ENCODE measurements at regions not wholly inside any gene's neighbourhood (a gene's known extent, or its start where the extent isn't known, plus 50 kb on each side); places are given as distances from the start of the nearest gene placed in this dataset.
"Not testable (repeated sequence)": the region's sequence is repeated elsewhere in the genome, so short reads cannot be mapped to it uniquely, and the experiment has no call there.

DNA sequence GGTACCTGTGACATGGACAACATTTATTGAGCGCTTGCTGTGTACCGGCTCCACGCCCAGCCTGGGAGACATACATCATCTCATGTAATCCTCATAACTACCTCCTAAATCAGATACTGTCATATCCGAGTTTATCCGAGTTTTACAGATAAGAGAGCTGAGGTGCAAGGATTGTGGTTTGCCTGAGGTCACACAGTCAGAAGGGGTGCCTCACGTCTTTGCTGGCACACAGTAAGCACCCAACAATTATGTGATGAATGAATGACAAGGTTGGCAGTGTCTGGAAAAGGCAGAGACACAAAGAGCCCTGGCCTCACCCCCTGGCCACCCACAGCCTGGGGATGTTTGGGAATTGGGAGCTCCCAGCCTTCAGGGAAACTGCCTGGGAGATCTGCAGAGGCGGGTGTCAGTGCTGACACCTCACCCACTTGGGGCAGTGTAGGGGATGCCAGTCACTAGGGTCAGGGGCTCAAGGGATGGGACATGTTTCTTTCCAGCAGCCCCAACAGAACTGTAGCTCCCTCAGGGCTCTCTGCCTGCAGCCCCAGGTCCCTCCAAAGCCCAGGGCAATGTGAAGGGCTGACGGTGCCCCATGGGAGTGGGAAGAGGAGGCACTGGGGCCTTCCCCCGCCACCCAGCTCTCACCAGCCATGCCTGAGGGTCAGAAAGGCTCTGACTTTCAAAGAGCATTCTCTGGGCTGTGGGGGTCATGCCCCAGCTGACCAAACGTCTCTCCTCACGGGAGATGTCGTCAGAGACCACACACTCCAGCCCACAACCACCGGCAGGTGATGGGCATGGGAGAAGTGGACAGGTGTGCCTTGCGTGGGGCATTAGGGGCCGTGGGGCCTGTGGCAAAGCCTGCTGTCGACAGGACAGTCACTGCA, 157.5 kb downstream of the ZFP36L2 start:
- DNase-seq, result no peak

DNA sequence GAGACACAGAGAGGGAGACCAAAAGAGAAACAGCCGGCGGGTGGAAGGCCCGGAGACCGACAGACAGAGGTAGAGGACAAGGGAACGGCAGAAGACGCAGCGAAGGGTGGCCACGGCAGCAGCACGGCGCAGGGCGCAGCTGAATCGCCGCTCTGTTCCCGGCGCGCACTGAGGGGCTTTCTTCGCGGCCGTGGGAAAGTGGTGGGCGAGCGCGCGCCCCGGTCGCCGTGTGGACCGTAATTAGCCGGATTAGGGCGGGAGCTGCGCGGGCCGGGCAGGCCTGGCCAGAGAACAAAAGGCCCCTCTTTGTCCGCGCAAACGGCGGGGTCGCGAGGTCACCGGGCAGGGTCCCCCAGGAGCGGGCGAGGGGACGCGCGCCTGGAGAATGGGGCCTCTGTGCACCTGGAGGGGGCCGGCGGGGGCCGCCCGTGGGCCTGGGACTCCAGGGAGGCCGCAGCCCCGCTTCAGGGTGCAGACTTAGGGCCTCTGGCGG, 158.3 kb downstream of the ZFP36L2 start:
- DNase-seq, result no peak

DNA sequence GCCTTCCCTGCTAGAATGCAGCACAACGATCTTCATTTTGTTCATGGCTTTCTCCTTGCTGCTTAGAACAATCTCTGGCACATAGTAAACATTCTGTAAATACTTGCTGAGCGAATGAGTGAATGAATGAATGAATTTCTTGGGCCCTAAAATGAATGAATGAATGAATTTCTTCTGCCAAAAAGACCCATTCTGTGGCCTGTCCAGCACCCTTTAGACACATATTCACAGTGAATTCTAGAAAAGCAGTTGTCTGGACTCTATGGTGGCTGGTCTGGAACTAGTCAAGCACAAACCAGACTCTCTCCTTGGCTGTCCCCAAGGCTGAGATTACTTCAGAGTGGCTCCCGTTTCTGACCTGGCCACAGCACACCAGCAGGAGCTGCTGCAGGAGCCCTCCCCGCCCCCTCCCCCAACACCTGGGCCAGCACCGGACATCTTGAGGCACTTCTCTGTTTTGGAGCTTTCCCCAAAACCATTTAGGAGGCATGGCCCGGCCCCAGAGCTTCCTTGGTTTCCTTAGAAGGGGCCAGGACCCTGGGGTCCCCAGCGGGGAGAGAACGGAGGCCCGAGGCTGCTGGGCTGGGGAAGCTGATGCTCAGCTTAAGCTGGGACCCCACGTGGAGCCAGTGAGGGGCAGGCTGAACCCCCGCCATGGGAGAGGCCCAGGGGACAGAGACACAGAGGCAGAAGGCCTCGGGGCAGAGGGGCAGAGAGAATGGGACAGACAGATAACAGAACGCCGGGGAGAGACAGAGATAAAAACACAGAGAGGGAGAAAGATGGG, 159.0 kb downstream of the ZFP36L2 start:
- no peak for DNase-seq

DNA sequence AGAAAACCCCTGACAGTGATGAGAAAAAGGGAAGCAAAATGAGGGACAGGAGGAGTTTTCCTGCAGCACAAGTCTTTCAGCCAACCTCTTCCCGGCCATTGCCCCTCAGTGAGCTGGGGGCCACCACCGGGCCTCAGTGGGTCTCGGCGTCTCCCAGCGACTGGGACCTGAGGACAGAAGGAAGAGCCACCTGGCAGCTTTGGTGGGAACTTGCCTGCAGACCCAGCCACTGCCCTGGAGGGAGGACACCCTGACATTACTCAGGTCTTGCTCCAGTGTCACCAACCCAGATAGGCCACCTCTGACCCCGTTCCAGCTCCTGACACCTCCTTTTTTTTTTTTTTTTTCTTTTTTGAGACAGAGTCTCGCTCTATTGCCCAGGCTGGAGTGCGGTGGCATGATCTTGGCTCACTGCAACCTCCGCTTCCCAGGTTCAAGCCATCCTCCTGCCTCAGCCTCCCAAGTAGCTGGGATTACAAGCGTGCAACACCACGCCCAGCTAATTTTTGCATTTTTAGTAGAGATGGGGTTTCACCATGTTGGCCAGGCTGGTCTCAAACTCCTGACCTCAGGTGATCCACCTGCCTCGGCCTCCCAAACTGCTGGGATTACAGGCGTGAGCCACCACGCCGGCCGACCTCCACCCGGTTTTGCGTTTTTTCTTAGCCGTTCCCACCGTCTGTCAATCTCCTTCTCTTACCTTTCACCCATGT, 159.7 kb downstream of the ZFP36L2 start:
- DNase-seq, result not testable (repeated sequence)

- no peak for DNase-seq
Measured at GRCh38 chr2:43065871-43066270, 160.5 kb downstream of the ZFP36L2 start.

- no peak for DNase-seq
Measured at GRCh38 chr2:43065036-43065435, 161.4 kb downstream of the ZFP36L2 start.

GRCh38 chr2:43063096-43063495, 163.3 kb downstream of the ZFP36L2 start:
- DNase-seq, result not testable (repeated sequence)

DNA sequence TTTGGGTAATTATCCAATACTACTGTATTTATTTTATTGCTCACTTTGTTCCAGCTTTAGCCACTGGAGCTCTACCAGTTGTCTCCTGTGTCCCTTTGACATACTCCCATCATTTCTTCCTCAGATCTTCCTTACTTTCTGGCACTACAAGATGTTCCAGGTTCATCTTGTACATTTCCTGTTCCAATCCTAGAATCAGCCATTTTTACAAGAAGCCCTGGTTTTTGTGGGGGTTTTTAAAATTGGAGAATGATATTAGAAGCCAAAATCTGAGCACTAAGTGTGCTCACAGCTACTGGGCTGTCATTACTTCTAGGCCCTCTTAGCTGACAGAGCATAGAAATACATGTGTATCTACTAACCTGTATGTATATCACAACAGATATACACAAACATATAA, 164.3 kb downstream of the ZFP36L2 start:
- DNase-seq, result no peak

GRCh38 chr2:43060390-43061016, 165.9 kb downstream of the ZFP36L2 start:
- no peak for DNase-seq

DNA sequence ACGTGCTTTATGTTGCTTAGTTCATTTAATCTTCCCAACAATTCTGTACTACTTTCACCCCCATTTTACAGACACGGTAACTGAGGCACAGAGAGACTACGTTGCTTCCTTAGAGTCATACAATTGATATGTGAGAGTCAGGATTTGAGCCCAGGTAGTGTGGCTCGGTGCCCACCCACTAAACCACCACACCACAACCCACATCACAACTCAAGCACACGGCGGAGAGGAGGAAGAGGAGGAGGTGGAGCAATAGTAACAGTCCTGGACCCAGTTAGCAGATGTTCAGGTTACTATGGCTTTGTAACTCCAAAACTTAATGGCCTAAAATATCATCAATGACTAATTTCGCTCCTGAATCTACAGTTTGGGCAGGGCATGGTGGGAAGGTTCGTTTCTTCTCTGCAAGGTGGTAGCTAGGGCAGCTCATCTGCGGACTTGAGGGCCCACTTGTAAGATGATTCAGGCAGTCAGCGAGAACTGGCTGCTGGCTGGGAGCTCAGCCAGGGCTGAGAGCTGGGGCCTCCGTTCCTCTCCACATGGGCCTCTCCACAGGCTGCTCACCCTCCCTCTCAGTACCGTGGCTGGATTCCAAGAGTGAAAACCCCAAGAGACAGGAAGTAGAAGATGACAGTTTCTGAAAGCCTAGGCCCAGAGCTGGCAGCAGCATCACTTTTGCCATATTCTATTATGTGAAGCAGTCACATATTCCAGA, 167.1 kb downstream of the ZFP36L2 start:
- DNase-seq, result peak; percentile 41

DNA sequence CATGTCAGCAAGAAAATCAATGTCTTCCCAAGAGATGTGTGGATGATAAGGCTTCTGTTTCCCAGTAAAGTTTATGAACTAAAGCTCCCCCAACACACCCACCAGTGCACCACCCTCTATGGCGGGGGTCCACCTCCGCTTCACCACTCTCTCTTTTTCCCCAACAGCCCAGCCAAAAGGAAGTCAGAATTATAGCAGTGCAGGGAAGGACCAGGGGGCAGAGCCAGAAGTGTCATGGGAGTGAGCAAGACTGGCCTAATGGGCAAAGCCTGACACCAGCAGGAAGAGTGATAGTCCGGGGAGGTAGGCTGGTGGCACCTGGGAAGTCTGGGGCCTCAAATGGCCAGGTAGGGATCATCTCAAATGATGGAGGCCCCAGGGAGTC, 167.7 kb downstream of the ZFP36L2 start:
- no peak for DNase-seq

DNA sequence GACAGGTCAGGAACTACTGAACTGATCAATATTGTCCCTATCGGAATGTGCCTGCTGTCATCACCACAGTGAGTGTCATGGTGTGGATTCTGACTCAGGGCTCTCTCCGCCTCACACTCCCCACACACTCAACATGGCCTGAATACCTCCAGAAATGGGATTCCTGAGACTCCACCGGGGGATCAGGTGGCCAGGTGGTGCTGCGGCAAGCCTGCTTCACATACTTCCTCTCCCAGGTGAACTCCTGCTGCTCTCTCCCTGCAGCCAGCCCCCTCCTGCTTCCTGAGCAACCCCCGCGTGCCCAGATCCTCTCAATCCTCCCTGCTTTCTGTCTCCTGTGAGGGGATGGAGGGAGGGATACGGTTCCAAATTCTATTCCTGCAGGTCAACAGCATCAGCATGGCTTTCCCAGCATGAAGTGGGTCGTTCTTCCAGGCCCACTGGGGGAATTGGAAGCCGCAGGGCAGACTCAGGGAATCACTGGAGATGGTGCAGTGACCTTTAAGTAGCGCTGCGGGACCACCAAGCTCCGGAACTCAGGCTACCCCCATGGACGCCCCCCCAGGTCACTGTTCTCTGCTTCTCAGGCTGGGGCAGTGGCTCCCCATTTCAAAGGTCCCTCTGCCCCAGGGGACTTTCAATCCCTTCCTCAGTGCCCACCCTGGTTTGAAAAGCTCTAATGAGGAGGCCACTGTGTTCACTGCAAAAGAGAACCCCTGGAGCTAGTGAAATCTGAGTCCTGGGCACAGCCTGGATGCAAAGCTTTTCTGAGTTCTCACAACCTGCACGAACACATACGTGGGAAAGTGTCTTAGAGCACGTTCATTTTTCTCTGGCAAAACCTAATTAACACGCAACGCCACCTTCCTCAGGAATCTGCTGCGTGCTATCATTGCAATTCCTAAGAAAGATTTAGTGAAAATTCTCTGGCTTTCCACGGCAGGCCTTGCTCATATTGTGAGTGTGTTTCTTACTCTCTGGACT, 168.4 kb downstream of the ZFP36L2 start:
- no peak for DNase-seq

DNA sequence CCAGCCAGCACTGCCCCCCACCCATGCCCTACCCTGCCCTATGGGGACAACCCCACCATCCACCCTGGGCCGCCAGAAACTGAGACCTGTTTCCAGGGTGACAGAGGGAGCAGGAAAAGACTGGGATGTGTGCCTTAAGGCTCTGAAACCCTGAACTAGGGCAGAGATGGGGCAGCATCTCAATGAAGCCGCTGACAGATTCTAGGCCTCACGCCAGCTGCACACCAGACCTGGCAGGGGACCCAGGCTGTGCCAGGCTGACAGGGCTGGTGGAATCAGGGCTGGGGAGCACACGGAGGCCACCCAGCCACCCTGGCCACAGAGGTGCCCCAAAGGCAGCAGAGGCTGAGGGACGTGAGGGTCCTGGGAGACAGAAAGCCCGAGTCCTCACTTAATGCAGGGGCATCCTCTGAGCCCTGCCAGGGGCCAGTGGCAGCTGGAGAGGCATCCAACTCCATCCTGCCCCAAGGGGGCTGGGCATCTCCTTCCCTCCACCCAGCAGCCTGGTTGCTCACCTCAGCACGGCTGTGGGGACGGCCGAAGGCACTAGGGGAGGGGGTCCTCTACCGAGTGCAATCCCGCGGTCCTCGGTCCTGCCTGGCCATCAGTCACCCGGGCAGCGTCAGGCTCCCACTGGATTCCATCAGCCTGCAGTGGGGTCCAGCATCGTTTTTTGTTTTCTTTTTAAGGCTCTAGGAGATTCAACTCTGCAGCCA, 169.2 kb downstream of the ZFP36L2 start:
- DNase-seq, result no peak

DNA sequence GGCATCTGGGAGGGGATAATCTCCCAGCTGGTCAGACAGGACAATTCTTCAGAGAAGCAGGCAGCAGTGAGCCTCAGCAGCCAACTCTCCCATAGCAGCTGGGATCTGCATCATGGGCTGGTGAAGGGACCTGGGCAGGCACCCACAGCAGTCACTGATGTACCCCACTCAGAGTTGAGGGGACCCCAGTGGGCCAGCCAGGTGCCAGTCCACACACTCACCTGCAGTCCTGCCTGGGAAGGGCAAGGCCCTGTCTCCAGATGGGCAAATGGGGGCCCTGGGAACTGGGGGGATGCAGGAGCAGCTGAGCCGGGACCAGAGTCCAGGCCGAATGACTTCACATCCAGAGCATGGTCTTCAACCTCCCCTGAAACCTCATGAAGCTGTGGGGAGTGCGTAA, 170.4 kb downstream of the ZFP36L2 start:
- no peak for DNase-seq

DNA sequence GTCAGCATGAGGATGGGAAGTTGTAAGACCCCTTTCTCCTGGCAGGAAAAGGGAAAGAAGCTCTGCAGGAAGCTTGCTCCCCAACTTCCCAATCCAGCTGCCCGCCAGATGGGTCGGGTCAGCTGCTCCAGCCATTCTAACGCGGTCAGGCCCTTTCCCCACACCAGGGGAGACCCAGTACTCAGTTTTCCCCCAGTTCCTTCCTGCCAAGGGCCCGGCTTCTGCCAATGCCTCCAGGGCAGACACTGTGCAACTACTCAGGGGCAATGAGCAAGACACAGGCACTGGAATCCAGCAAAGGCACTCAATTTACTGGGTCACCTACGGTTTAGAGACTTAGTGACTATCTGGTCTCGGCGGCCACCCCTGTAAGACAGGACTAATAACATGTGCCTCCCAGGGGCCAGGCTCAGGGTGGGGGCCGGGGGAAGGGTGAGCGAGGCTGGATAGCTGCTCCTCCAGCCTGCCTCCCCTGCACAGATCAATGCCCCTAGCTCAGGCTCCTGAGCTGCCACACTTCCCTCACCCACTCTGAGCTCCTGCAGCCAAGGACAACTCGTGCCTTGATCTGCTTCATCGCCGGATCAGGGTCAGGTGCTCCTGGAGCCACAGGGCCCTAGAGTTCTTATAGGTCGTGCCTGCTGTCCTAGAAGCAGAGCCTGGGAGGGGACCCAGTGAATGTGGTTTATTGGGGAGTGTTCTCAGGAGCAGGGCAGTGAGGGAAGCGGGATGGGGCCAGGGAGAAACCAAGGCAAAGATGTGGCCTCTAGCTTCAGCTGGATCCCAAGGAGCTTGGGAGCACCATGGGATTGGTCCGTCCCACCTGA, 171.1 kb downstream of the ZFP36L2 start:
- no peak for DNase-seq

GRCh38 chr2:43054367-43054766, 172.0 kb downstream of the ZFP36L2 start:
- no peak for DNase-seq

- no peak for DNase-seq
Measured at GRCh38 chr2:43052944-43053306, 173.5 kb downstream of the ZFP36L2 start.

DNA sequence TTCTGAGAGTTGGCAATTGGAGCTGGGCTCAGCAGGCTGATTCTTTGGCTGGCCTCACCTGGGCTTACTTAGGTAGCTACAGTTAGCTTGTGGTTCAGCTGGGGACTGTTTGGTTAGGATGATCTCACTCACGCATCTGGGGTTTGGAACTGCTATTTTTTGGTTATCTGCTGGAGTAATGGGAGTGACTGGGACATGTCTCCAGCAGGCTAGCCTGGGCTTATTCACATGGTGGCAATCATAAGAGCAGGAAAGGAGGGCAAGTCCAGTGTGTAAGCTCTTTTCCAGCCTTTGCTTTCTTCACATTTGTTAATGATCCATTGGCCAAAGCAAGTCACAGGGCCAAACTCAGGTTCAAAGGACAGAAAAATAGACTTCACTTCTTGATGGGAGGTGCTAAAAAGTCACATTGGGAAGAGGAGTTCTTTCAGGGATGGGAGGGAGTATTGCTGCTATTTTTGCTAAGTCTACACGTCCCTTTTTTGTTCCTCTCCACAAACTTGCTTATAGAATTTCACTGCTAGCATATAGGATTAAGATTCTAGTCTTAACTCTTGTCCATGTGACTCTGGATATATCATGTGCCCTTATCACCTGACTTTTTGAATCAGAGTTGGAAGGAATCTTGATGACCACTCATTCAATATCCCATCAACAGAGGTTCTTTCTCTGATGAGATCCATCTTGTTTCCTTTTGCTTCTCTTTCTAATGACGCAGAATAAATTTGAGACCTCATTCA, 174.0 kb downstream of the ZFP36L2 start:
- DNase-seq, result no peak

DNA sequence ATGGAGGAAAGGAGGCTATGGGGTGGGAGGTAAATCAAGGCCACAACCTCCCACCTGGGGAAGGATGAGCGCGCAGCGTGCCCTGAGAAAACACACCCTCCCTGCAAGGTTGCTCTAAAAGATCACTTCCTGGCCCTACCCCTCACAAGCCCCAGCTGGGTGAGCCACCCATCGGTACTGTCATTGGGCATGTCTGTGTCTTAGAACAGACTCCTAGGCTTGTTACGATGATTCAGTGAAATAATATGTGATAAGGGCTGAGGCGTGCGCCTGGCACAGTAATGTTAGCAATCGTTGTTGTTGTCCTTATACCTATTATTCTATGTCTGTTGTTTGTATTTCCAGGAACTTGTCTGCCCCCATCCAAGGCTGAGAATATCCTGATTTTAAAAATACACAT, 175.1 kb downstream of the ZFP36L2 start:
- no peak for DNase-seq
